ENCODE measurements at regions not wholly inside any gene's neighbourhood (a gene's known extent, or its start where the extent isn't known, plus 50 kb on each side); places are given as distances from the start of the nearest gene placed in this dataset.
"Not testable (repeated sequence)": the region's sequence is repeated elsewhere in the genome, so short reads cannot be mapped to it uniquely, and the experiment has no call there.

DNA sequence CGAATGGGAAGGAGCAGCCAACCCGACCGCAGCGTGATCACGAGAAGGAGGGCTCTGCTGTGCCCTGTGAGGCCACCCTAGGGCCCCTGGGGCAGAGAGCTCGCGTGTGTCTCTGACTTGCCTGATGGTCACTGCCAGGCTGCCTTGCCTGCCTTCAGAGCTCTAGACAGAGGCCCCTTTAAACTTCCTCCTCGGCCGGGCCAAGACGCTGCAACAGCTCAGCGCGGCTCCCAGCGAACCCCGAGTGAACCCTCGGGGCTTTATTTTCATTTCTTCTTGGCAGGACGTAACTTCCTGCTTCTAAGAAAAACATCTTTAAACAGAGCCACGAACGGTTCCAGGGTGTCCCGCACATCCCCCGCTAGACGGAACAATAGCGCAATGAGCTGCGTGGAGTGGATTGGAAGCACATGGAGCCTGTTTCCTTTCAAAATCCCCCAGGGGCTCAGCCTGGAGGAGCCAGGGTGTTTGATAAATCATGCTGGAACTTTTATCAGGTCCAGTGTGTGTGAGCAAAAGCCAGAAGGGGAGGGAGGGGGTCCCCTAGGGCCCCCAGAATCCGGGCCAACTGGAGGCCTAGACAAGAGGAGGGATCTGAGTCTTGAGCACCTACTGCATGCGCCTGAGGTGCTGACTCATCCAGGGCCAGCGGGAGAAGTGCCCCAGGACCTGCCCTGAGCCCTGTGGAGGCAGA is 134.1 kb upstream of the GDF10 start:
- peak; percentile 92 for DNase-seq (ENCODE audit: low read depth)
- peak overlapping the region; percentile 0 for H3K4me3 ChIP-seq (replicated peaks; ENCODE audit: low read depth, low read length)
- TF ChIP-seq CTCF (IDR thresholded peaks at IDR 0.05; ENCODE audit: low read length, missing control alignments) = no peak

GRCh38 chr10:47166405-47166777 is 133.6 kb upstream of the GDF10 start:
- H3K4me3 ChIP-seq (replicated peaks; ENCODE audit: low read depth, low read length) = no peak overlapping the region
- no peak for DNase-seq (ENCODE audit: low read depth)
- no peak for TF ChIP-seq CTCF (IDR thresholded peaks at IDR 0.05; ENCODE audit: low read length, missing control alignments)

DNA sequence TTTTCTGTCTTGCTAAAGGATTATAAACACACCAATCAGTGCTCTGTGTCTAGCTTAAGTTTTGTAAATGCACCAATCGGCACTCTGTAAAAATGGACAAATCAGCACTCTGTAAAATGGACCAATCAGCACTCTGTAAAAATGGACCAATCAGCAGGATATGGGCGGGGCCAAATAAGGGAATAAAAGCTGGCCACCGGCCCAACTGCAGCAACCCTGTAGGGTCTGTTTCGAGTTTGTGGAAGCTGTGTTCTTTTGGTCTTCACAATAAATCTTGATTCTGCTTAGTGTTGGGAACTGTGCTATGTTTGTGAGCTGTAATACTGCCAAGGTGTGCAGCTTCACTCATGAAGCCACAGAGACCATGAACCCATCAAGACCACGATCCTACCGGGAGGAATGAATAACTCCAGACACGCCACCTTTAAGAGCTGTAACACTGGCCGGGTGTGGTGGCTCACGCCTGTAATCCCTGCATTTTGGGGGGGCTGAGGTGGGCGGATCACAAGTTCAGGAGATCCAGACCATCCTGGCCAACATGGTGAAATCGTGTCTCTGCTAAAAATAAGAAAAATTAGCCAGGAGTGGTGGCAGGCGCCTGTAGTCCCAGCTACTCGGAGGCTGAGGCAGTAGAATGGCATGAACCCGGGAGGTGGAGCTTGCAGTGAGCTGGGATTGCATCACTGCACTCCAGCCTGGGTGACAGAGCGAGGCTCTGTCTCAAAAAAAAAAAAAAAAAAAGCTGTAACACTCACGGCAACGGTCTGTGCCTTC is 133.0 kb upstream of the GDF10 start:
- DNase-seq (ENCODE audit: low read depth) = peak; percentile 37

GRCh38 chr10:47167591-47167990 is 132.4 kb upstream of the GDF10 start:
- no peak for TF ChIP-seq CTCF (IDR thresholded peaks at IDR 0.05; ENCODE audit: low read length, missing control alignments)
- no peak for DNase-seq (ENCODE audit: low read depth)
- no peak overlapping the region for H3K4me3 ChIP-seq (replicated peaks; ENCODE audit: low read depth, low read length)

More for the DNA sequence above, 133.0 kb upstream of the GDF10 start:
- not testable (repeated sequence) for H3K4me3 ChIP-seq (replicated peaks; ENCODE audit: low read depth, low read length)

DNA sequence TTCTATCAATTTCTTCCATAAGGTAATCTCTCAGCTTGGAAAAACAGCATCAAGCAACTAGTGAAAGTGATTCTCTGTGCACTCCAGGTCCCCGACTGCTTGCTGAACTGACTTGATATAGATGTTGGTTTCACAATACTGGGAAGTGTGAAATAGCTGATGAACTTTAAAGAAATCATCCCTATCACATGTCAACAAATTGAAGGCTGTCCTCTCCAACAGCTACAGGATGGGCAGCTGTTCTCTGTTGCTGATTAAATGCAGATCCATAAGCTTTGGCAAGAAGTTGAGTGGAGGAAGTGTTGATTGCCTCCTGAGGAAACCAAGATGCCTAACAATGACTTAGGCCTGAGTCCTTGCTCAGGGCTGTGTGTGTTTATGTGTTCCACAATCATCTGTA is 130.4 kb upstream of the GDF10 start:
- DNase-seq (ENCODE audit: low read depth) = no peak
- no peak overlapping the region for H3K4me3 ChIP-seq (replicated peaks; ENCODE audit: low read depth, low read length)
- TF ChIP-seq CTCF (IDR thresholded peaks at IDR 0.05; ENCODE audit: low read length, missing control alignments) = no peak

DNA sequence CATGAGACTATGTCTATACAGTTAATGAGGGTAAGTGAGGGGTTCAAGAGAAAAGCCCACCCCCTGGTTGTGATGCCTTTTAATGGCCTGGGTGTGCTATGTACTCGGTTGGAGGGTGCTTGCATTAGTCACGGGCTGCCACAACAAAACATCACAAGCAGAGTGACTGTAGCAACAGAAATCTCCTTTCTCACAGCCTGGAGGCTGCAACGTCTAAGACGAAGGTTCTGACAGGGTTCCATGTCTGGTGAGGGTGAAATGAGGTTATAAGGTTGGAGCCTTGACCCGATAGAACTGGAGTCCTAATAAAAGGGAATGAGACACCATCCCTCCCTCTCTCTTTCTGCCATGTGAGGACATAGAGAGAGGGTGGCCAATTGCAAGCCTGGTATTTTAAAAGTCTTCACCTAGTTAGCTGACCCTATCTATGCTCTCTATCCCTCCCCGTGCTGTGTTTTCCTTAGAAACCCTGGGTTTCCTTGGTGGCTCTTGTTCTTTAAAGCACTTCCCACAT is 126.0 kb upstream of the GDF10 start:
- no peak for DNase-seq (ENCODE audit: low read depth)
- no peak for TF ChIP-seq CTCF (IDR thresholded peaks at IDR 0.05; ENCODE audit: low read length, missing control alignments)
- no peak overlapping the region for H3K4me3 ChIP-seq (replicated peaks; ENCODE audit: low read depth, low read length)

DNA sequence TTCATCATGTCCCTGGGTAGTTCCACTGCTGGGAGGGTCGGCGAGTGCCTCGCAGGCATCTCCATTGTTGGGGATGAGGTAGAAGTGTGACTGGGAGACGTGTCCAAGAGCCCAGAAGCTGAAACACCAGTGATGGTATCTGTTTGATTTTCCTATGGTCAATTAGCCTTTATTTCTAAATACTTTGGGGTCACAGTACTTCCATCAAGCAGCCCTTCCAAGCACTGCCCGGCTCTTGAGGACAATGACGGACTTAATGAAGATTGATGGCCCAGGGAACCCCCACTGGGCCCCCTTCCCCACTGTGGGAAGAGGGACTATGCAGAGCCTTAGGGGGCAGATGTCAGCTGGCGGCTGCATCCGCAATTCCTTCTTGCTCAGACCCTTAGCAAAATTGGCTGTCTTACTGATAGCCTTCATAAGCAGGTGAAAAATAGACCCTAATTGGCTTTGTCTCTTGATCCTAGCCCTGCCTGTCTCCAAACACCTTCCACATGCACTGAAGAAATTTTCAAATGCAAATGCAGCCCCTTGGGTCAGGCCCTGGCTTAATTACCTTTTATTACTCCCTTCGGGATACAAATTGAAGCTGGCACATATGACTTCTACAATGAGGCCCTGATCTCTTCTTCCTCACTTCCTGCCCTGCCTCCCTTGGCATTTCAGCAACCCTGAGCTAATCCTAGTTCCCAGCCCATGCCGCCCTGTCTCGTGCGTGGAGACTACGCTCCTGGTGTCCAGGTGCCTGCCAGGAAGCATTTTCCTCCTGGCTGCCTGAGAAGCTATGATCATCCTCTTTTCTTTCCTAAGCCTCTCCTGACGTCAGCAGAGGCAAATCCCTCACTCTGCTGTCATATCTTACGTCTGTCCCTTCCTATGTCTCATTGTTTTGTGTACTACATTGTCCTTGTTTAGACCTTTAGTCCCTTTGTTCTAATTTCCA is 124.5 kb upstream of the GDF10 start:
- no peak for TF ChIP-seq CTCF (IDR thresholded peaks at IDR 0.05; ENCODE audit: low read length, missing control alignments)
- DNase-seq (ENCODE audit: low read depth) = peak; percentile 16
- H3K4me3 ChIP-seq (replicated peaks; ENCODE audit: low read depth, low read length) = no peak overlapping the region

Measured in fibroblast of pulmonary artery (primary cell).